Body of pancreas (tissue), 4 donors: ENCODE measurements at regions not wholly inside any gene's neighbourhood (a gene's known extent, or its start where the extent isn't known, plus 50 kb on each side); places are given as distances from the start of the nearest gene placed in this dataset.

Source experiments
- CTCF ChIP-seq, 7 experiments: fragments of 450-650 bp in 4 of 7; fragments of 200-600 bp in 3 of 7; sonication (generic) in 3 of 7; IDR thresholded peaks; one replicate each; pipeline ENCODE4 v1.5.1; 2016 to 2019; ENCODE audit warnings: antibody characterized with exemption in 7 of 7
- POLR2A ChIP-seq, 3 donors: fragments of 450-650 bp; IDR thresholded peaks; one replicate each; pipeline ENCODE4 v1.6.1; 2016; ENCODE audit warnings: antibody characterized with exemption in 3 of 3, mild to moderate bottlenecking in 2 of 3

- TF ChIP-seq CTCF (IDR thresholded peaks at IDR 0.05), result no peak
- no peak for TF ChIP-seq POLR2A (IDR thresholded peaks at IDR 0.05)
Observed at GRCh38 chr4:129220254-129220653, 124.3 kb downstream of the C4orf33 start.
